Liver (tissue), 3 donors: ENCODE measurements at regions not wholly inside any gene's neighbourhood (a gene's known extent, or its start where the extent isn't known, plus 50 kb on each side); places are given as distances from the start of the nearest gene placed in this dataset.

Source experiments
- CTCF ChIP-seq: fragments of 150-350 bp; IDR thresholded peaks from 2 replicates; pipeline ENCODE4 v1.5.1; 2017; ENCODE audit warnings: improper control_type of control experiment, low read depth, low read length; ENCODE audit not compliant: missing input control
- SP1 ChIP-seq: IDR thresholded peaks from 2 replicates; pipeline ENCODE4 v1.6.1; 2018; ENCODE audit warnings: antibody characterized with exemption, mild to moderate bottlenecking
- TAF1 ChIP-seq: conservative IDR thresholded peaks from 2 replicates; pipeline ENCODE4 v1.6.1; 2016; ENCODE audit warnings: antibody characterized with exemption, mild to moderate bottlenecking
- YY1 ChIP-seq: IDR thresholded peaks from 2 replicates; pipeline ENCODE4 v1.6.1; 2016; ENCODE audit warnings: antibody characterized with exemption, mild to moderate bottlenecking
- donor health status: healthy.
- donor health status: healthy.

DNA sequence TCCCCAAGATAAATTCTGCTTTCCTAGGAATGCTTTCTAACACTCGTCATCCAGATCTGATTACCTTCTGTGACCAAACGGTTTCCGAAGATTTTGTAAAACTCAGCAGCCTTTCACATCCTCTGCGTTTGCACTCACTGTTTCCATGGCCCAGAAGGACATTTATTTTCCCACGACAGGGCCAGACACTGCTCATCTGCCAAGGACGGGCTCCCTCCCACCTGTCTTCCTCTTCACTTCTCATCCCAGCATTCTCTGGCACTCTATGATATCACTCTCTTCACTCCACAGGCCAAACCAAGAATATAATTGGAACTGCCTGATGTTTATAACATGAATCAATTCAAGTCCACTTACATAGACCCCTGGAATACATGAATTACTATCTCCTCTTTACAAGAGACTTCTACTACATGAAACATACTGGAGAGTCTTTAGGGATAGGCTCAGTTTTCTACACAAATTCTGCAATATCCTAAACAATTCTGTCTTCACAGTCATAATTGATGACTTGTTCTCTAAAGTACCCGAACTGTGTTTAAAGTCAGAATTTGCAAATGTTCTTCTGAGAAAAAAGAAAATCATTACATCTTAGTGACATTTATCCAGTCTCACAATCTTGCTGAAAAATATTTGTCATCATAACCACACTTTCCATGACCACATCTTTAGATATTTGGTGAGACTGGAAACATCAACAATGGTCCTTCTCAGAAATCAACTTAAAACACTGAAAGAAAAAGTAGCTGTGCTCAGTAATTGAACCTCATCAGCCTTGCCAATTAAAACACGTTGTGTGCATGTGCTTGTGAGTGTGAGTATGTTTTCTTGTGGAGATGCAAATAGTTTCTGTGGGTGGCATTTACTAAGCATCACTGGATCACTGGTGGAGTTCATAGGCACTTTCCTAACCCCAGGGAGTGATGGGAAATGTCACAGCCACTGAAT is 79.5 kb upstream of the PRSS58 start:
- TF ChIP-seq YY1 (no peak), SP1 (no peak), CTCF (no peak), TAF1 (no peak)
